Mesothelial cell of epicardium (in vitro differentiated cells): ENCODE measurements at regions not wholly inside any gene's neighbourhood (a gene's known extent, or its start where the extent isn't known, plus 50 kb on each side); places are given as distances from the start of the nearest gene placed in this dataset.

Source experiments
- DNase-seq, 2 experiments: peaks; one replicate each; pipeline ENCODE4 v3.0.0; 2021; ENCODE audit warnings: low spot score in 2 of 2; ENCODE audit not compliant: unreplicated experiment in 2 of 2
- H3K27ac Mint-ChIP-seq: 2 replicates; pipeline ENCODE4 v1.8.0; 2021; ENCODE audit warnings: mixed read lengths
- H3K27me3 Mint-ChIP-seq: 2 replicates; pipeline ENCODE4 v1.8.0; 2021; ENCODE audit warnings: low read depth, mixed read lengths
- H3K36me3 Mint-ChIP-seq: 2 replicates; pipeline ENCODE4 v1.8.0; 2021; ENCODE audit warnings: mixed read lengths
- H3K4me1 Mint-ChIP-seq: 2 replicates; pipeline ENCODE4 v1.8.0; 2021; ENCODE audit warnings: mixed read lengths
- H3K4me3 Mint-ChIP-seq: 2 replicates; pipeline ENCODE4 v1.8.0; 2021; ENCODE audit warnings: mild to moderate bottlenecking, moderate library complexity, mixed read lengths
- H3K9me3 Mint-ChIP-seq: 2 replicates; pipeline ENCODE4 v1.8.0; 2021; ENCODE audit warnings: mixed read lengths
- CTCF ChIP-seq: fragments of 200-600 bp; sonication (generic); IDR thresholded peaks from one replicate; pipeline ENCODE4 v1.5.0; 2021; ENCODE audit warnings: antibody characterized with exemption; ENCODE audit not compliant: unreplicated experiment

- H3K27me3 Mint-ChIP-seq = no peaks in the 10 kb centered on the region
- H3K36me3 Mint-ChIP-seq = no peaks in the 10 kb centered on the region
- H3K4me1 Mint-ChIP-seq = no peaks in the 10 kb centered on the region
- TF ChIP-seq CTCF = no peak
- H3K9me3 Mint-ChIP-seq = peaks cover 16% of the 10 kb centered on the region
- no peak overlapping the region for H3K27ac Mint-ChIP-seq
- H3K4me3 Mint-ChIP-seq = no peak overlapping the region
- DNase-seq = no peak
Measured at GRCh38 chr4:28548594-28548993, 1688.0 kb downstream of the STIM2 start.

- H3K9me3 Mint-ChIP-seq = peaks cover 17% of the 10 kb centered on the region
- no peaks in the 10 kb centered on the region for H3K27me3 Mint-ChIP-seq
- H3K36me3 Mint-ChIP-seq = no peaks in the 10 kb centered on the region
- no peak for TF ChIP-seq CTCF
- no peak overlapping the region for H3K4me3 Mint-ChIP-seq
- H3K27ac Mint-ChIP-seq = no peak overlapping the region
- DNase-seq = no peak
- H3K4me1 Mint-ChIP-seq = no peaks in the 10 kb centered on the region
Measured at GRCh38 chr4:28555866-28556265, 1695.2 kb downstream of the STIM2 start.

GRCh38 chr4:28557755-28558154 lies 1697.1 kb downstream of the STIM2 start:
- Mint-ChIP-seq H3K4me1 (no peaks in the 10 kb centered on the region), H3K9me3 (peaks cover 8% of the 10 kb centered on the region), H3K27ac (no peak overlapping the region), H3K4me3 (no peak overlapping the region), H3K36me3 (no peaks in the 10 kb centered on the region), H3K27me3 (no peaks in the 10 kb centered on the region)
- DNase-seq = no peak
- no peak for TF ChIP-seq CTCF

GRCh38 chr4:28558895-28559294 lies 1698.3 kb downstream of the STIM2 start:
- Mint-ChIP-seq H3K4me1 (no peaks in the 10 kb centered on the region), H3K27ac (peak overlapping the region; percentile 60), H3K9me3 (no peaks in the 10 kb centered on the region), H3K27me3 (no peaks in the 10 kb centered on the region), H3K36me3 (no peaks in the 10 kb centered on the region), H3K4me3 (no peak overlapping the region)
- no peak for TF ChIP-seq CTCF
- no peak for DNase-seq

- DNase-seq = no peak
- Mint-ChIP-seq H3K36me3 (no peaks in the 10 kb centered on the region), H3K4me3 (no peak overlapping the region), H3K27me3 (no peaks in the 10 kb centered on the region), H3K27ac (no peak overlapping the region), H3K9me3 (peaks cover 7% of the 10 kb centered on the region), H3K4me1 (no peaks in the 10 kb centered on the region)
- no peak for TF ChIP-seq CTCF
Measured at GRCh38 chr4:28562913-28563312, 1702.3 kb downstream of the STIM2 start.

- Mint-ChIP-seq H3K4me3 (no peak overlapping the region), H3K27me3 (no peaks in the 10 kb centered on the region), H3K27ac (no peak overlapping the region), H3K9me3 (peaks cover 19% of the 10 kb centered on the region), H3K4me1 (no peaks in the 10 kb centered on the region), H3K36me3 (no peaks in the 10 kb centered on the region)
- no peak for TF ChIP-seq CTCF
- no peak for DNase-seq
Measured at GRCh38 chr4:28565396-28565795, 1704.8 kb downstream of the STIM2 start.
